ENCODE measurements at regions not wholly inside any gene's neighbourhood (a gene's known extent, or its start where the extent isn't known, plus 50 kb on each side); places are given as distances from the start of the nearest gene placed in this dataset.

DNA sequence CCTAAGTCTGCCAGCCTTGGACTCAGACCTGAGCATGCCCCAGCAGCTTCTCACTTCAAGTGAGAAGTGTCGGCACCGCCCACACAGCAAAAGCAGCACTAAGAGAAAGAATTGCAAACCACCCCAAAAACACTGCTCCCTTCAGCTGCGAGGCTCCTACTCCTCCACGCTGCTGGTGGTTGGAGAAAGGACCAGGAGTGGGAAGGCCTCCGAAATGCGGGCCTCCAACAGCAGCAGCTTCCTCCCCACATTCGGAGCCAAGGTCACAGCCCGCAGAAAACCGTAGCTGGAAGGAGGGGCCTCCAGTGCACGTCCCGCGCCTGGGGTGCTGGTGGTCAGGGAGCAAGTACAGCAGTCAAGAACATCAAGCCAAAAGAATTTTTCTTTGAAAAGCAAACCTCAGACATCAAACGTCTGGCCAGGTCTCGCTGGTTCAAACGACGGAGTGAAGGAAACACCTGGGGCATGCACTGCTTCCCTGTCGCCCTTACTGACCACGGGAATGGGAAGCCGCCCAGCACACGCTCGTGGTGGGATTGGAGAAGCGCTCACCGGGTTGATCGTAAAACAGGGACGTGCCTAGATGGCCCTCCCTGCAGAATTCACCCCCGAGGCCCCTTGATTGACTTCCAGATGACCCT, 185.6 kb upstream of the CST7 start:
- TF ChIP-seq, protein P1, sequence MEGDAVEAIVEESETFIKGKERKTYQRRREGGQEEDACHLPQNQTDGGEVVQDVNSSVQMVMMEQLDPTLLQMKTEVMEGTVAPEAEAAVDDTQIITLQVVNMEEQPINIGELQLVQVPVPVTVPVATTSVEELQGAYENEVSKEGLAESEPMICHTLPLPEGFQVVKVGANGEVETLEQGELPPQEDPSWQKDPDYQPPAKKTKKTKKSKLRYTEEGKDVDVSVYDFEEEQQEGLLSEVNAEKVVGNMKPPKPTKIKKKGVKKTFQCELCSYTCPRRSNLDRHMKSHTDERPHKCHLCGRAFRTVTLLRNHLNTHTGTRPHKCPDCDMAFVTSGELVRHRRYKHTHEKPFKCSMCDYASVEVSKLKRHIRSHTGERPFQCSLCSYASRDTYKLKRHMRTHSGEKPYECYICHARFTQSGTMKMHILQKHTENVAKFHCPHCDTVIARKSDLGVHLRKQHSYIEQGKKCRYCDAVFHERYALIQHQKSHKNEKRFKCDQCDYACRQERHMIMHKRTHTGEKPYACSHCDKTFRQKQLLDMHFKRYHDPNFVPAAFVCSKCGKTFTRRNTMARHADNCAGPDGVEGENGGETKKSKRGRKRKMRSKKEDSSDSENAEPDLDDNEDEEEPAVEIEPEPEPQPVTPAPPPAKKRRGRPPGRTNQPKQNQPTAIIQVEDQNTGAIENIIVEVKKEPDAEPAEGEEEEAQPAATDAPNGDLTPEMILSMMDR (IDR thresholded peaks at IDR 0.05; ENCODE audit: low read length), result no peak
- Histone ChIP-seq H3K4me1 (ENCODE audit: low read length) (no peaks in the 10 kb centered on the region), H3F3A (ENCODE audit: insufficient read depth, low read length) (no peaks in the 10 kb centered on the region), H3K79me2 (ENCODE audit: low read length) (no peaks in the 10 kb centered on the region), H3K9me2 (replicated peaks; ENCODE audit: insufficient read depth, low read length) (no peaks in the 10 kb centered on the region), H3K36me3 (replicated peaks; ENCODE audit: insufficient read depth, low read length) (no peaks in the 10 kb centered on the region), H3K9me3 (replicated peaks; ENCODE audit: insufficient read depth, low read length) (no peaks in the 10 kb centered on the region), H3K9ac (ENCODE audit: low read length) (no peak overlapping the region), H3K4me2 (ENCODE audit: low read depth, low read length) (no peak overlapping the region), H3K27me3 (replicated peaks; ENCODE audit: insufficient read depth, low read length) (no peaks in the 10 kb centered on the region), H4K20me1 (ENCODE audit: insufficient read depth, low read length) (no peaks in the 10 kb centered on the region), H3K4me3 (ENCODE audit: low read length) (no peak overlapping the region), H3K27ac (ENCODE audit: low read length) (no peak overlapping the region), H2AFZ (ENCODE audit: low read length) (no peak overlapping the region)
- DNase-seq, result no peak

DNA sequence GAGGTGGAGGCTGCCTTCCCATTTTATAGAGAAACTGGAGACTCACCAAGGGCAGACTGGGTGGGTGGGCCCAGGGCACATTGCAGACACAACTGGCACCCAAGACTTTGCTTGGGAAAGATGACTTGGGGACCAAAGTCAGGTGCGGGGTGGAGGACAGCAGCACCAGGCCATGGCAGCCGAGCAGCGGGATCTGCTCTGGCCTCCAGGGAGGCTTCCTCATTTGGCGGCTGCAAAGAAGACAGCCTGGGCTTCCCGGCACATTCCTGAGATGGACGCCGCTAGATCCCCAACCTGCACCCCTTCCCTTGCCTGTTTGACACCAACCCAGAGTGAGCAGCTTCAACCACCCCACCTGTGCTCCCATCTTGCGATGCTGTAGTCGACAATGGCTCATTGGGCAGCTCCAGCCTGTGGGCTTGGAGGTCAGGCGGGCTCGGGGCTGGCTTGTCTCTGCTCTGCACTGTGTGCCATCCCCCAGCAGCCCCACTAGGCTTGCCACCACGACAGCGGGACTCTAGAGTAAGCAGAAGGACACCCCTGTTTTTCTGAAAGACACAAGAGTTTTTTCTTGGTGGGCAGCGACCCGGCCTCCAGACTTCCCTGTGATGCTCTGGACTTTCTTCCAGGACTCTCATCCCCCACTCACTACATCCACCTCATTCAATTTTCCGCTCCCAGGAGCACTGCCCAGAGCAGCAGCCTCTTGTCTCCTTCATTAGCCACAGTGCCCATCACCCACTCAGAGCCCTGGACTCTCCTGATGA, 184.9 kb upstream of the CST7 start:
- H2AFZ ChIP-seq (ENCODE audit: low read length), result no peak overlapping the region
- no peaks in the 10 kb centered on the region for H4K20me1 ChIP-seq (ENCODE audit: insufficient read depth, low read length)
- no peaks in the 10 kb centered on the region for H3K27me3 ChIP-seq (replicated peaks; ENCODE audit: insufficient read depth, low read length)
- no peaks in the 10 kb centered on the region for H3K4me1 ChIP-seq (ENCODE audit: low read length)
- TF ChIP-seq EZH2 (optimal IDR thresholded peaks at IDR 0.05; ENCODE audit: low read depth, low read length) (no peak), EZH2phosphoT487 (IDR thresholded peaks at IDR 0.05; ENCODE audit: low read length) (no peak)
- TF ChIP-seq, protein P1 (IDR thresholded peaks at IDR 0.05; ENCODE audit: low read length), result no peak
- no peaks in the 10 kb centered on the region for H3F3A ChIP-seq (ENCODE audit: insufficient read depth, low read length)
- H3K4me3 ChIP-seq (ENCODE audit: low read length), result no peak overlapping the region
- no peaks in the 10 kb centered on the region for H3K79me2 ChIP-seq (ENCODE audit: low read length)
- no peak overlapping the region for H3K27ac ChIP-seq (ENCODE audit: low read length)
- H3K36me3 ChIP-seq (replicated peaks; ENCODE audit: insufficient read depth, low read length), result no peaks in the 10 kb centered on the region
- no peak overlapping the region for H3K9ac ChIP-seq (ENCODE audit: low read length)
- no peak overlapping the region for H3K4me2 ChIP-seq (ENCODE audit: low read depth, low read length)
- no peaks in the 10 kb centered on the region for H3K9me3 ChIP-seq (replicated peaks; ENCODE audit: insufficient read depth, low read length)
- no peak for DNase-seq
- no peaks in the 10 kb centered on the region for H3K9me2 ChIP-seq (replicated peaks; ENCODE audit: insufficient read depth, low read length)

DNA sequence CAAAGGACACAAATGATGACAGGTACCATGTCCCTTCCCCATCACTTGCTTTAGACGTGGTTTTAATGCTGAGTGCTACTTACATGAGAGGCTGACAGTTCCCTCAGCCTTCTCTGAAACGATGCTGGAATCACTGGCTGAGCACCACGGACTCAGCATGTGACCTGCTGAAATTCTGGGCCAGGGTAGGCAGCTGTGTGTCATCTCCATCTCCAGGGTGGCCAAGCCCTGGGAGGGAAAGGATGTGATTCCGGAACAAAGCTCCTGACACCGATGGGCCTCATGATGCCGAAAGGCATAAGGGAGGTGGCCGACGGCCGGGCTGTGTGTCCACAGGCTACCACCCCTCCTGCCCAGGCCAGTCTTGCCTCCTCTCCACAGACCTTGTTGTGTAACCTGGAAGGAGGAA, 184.3 kb upstream of the CST7 start:
- no peak for DNase-seq
- TF ChIP-seq EZH2 (optimal IDR thresholded peaks at IDR 0.05; ENCODE audit: low read depth, low read length) (no peak), EZH2phosphoT487 (IDR thresholded peaks at IDR 0.05; ENCODE audit: low read length) (no peak)
- TF ChIP-seq, protein P1 (IDR thresholded peaks at IDR 0.05; ENCODE audit: low read length), result no peak
- Histone ChIP-seq H3K9me2 (replicated peaks; ENCODE audit: insufficient read depth, low read length) (no peaks in the 10 kb centered on the region), H2AFZ (ENCODE audit: low read length) (no peak overlapping the region), H3K36me3 (replicated peaks; ENCODE audit: insufficient read depth, low read length) (no peaks in the 10 kb centered on the region), H3K79me2 (ENCODE audit: low read length) (no peaks in the 10 kb centered on the region), H3K4me1 (ENCODE audit: low read length) (no peaks in the 10 kb centered on the region), H3K4me3 (ENCODE audit: low read length) (no peak overlapping the region), H3K27ac (ENCODE audit: low read length) (no peak overlapping the region), H3F3A (ENCODE audit: insufficient read depth, low read length) (no peaks in the 10 kb centered on the region), H4K20me1 (ENCODE audit: insufficient read depth, low read length) (no peaks in the 10 kb centered on the region), H3K9ac (ENCODE audit: low read length) (no peak overlapping the region), H3K4me2 (ENCODE audit: low read depth, low read length) (no peak overlapping the region), H3K9me3 (replicated peaks; ENCODE audit: insufficient read depth, low read length) (no peaks in the 10 kb centered on the region), H3K27me3 (replicated peaks; ENCODE audit: insufficient read depth, low read length) (no peaks in the 10 kb centered on the region)
